ENCODE measurements at regions not wholly inside any gene's neighbourhood (a gene's known extent, or its start where the extent isn't known, plus 50 kb on each side); places are given as distances from the start of the nearest gene placed in this dataset.
A peak's percentile ranks its signal among the peaks of the same experiment; 100 is the strongest.

- Mint-ChIP-seq H3K4me1 (ENCODE audit: low read depth, unreplicated experiment) (peaks cover 21% of the 10 kb centered on the region), H3K4me3 (ENCODE audit: unreplicated experiment) (no peak overlapping the region), H3K36me3 (ENCODE audit: low read depth, unreplicated experiment) (peaks cover 4% of the 10 kb centered on the region), H3K27me3 (ENCODE audit: low read depth, unreplicated experiment) (no peaks in the 10 kb centered on the region), H3K9me3 (ENCODE audit: unreplicated experiment) (peaks cover 5% of the 10 kb centered on the region), H3K27ac (ENCODE audit: unreplicated experiment) (no peak overlapping the region)
- Histone ChIP-seq H3K4me2 (ENCODE audit: low read length) (no peak overlapping the region), H3K79me2 (ENCODE audit: insufficient read depth, low read length) (no peaks in the 10 kb centered on the region), H3K36me3 (ENCODE audit: insufficient read depth, low read length) (no peaks in the 10 kb centered on the region), H3K27me3 (ENCODE audit: insufficient read depth, low read length) (no peaks in the 10 kb centered on the region), H3K9me3 (ENCODE audit: insufficient read depth, low read depth, low read length) (no peaks in the 10 kb centered on the region), H2AFZ (ENCODE audit: low read depth, low read length) (no peak overlapping the region), H4K20me1 (ENCODE audit: insufficient read depth, low read length) (no peaks in the 10 kb centered on the region), H3K9ac (ENCODE audit: low read length) (no peak overlapping the region), H3K4me1 (ENCODE audit: insufficient read depth, low read length) (peaks cover 4% of the 10 kb centered on the region), H3K27ac (ENCODE audit: low read depth, low read length) (no peak overlapping the region), H3K4me3 (ENCODE audit: insufficient read depth, low read depth, low read length) (no peak overlapping the region)
- FAIRE-seq, result no peak
- TF ChIP-seq CTCF (IDR thresholded peaks at IDR 0.05; ENCODE audit: insufficient read depth, low read depth, low read length) (no peak), EZH2 (IDR thresholded peaks at IDR 0.05; ENCODE audit: insufficient read depth, low read length) (no peak)
- peak; percentile 20 for DNase-seq (ENCODE audit: low read depth)
Measured at GRCh38 chr4:151468715-151469696, 60.0 kb downstream of the FHIP1A start.

GRCh38 chr4:151469970-151470369 is 61.0 kb downstream of the FHIP1A start:
- TF ChIP-seq CTCF (IDR thresholded peaks at IDR 0.05; ENCODE audit: insufficient read depth, low read depth, low read length) (no peak), EZH2 (IDR thresholded peaks at IDR 0.05; ENCODE audit: insufficient read depth, low read length) (no peak)
- no peak overlapping the region for H3K9ac ChIP-seq (ENCODE audit: low read length)
- H3K36me3 ChIP-seq (ENCODE audit: insufficient read depth, low read length), result no peaks in the 10 kb centered on the region
- H3K79me2 ChIP-seq (ENCODE audit: insufficient read depth, low read length), result no peaks in the 10 kb centered on the region
- H3K4me3 ChIP-seq (ENCODE audit: insufficient read depth, low read depth, low read length), result no peak overlapping the region
- no peaks in the 10 kb centered on the region for H4K20me1 ChIP-seq (ENCODE audit: insufficient read depth, low read length)
- no peak overlapping the region for H3K27ac ChIP-seq (ENCODE audit: low read depth, low read length)
- peaks cover 4% of the 10 kb centered on the region for H3K4me1 ChIP-seq (ENCODE audit: insufficient read depth, low read length)
- H3K27me3 ChIP-seq (ENCODE audit: insufficient read depth, low read length), result no peaks in the 10 kb centered on the region
- no peaks in the 10 kb centered on the region for H3K27me3 Mint-ChIP-seq (ENCODE audit: low read depth, unreplicated experiment)
- H3K9me3 ChIP-seq (ENCODE audit: insufficient read depth, low read depth, low read length), result no peaks in the 10 kb centered on the region
- no peak overlapping the region for H3K27ac Mint-ChIP-seq (ENCODE audit: unreplicated experiment)
- no peak overlapping the region for H3K4me3 Mint-ChIP-seq (ENCODE audit: unreplicated experiment)
- peaks cover 4% of the 10 kb centered on the region for H3K36me3 Mint-ChIP-seq (ENCODE audit: low read depth, unreplicated experiment)
- no peak overlapping the region for H2AFZ ChIP-seq (ENCODE audit: low read depth, low read length)
- peaks cover 5% of the 10 kb centered on the region for H3K9me3 Mint-ChIP-seq (ENCODE audit: unreplicated experiment)
- peaks cover 23% of the 10 kb centered on the region for H3K4me1 Mint-ChIP-seq (ENCODE audit: low read depth, unreplicated experiment)
- no peak overlapping the region for H3K4me2 ChIP-seq (ENCODE audit: low read length)
- FAIRE-seq, result peak; percentile 41
- peak; percentile 18 for DNase-seq (ENCODE audit: low read depth)

GRCh38 chr4:151471728-151472127 is 62.8 kb downstream of the FHIP1A start:
- H3K9me3 Mint-ChIP-seq (ENCODE audit: unreplicated experiment), result peaks cover 3% of the 10 kb centered on the region
- no peaks in the 10 kb centered on the region for H3K36me3 Mint-ChIP-seq (ENCODE audit: low read depth, unreplicated experiment)
- DNase-seq (ENCODE audit: low read depth) (no peak), FAIRE-seq (no peak)
- Histone ChIP-seq H3K27ac (ENCODE audit: low read depth, low read length) (no peak overlapping the region), H2AFZ (ENCODE audit: low read depth, low read length) (no peak overlapping the region), H3K27me3 (ENCODE audit: insufficient read depth, low read length) (no peaks in the 10 kb centered on the region), H3K9me3 (ENCODE audit: insufficient read depth, low read depth, low read length) (no peaks in the 10 kb centered on the region), H3K36me3 (ENCODE audit: insufficient read depth, low read length) (no peaks in the 10 kb centered on the region), H3K4me2 (ENCODE audit: low read length) (no peak overlapping the region), H3K4me3 (ENCODE audit: insufficient read depth, low read depth, low read length) (no peak overlapping the region), H3K9ac (ENCODE audit: low read length) (no peak overlapping the region), H4K20me1 (ENCODE audit: insufficient read depth, low read length) (no peaks in the 10 kb centered on the region), H3K4me1 (ENCODE audit: insufficient read depth, low read length) (peaks cover 8% of the 10 kb centered on the region), H3K79me2 (ENCODE audit: insufficient read depth, low read length) (no peaks in the 10 kb centered on the region)
- TF ChIP-seq CTCF (IDR thresholded peaks at IDR 0.05; ENCODE audit: insufficient read depth, low read depth, low read length), result no peak
- TF ChIP-seq EZH2 (IDR thresholded peaks at IDR 0.05; ENCODE audit: insufficient read depth, low read length), result no peak
- H3K27ac Mint-ChIP-seq (ENCODE audit: unreplicated experiment), result no peak overlapping the region
- no peak overlapping the region for H3K4me3 Mint-ChIP-seq (ENCODE audit: unreplicated experiment)
- H3K27me3 Mint-ChIP-seq (ENCODE audit: low read depth, unreplicated experiment), result no peaks in the 10 kb centered on the region
- peaks cover 29% of the 10 kb centered on the region for H3K4me1 Mint-ChIP-seq (ENCODE audit: low read depth, unreplicated experiment)

Measured in astrocyte (in vitro differentiated cells and primary cell).